ENCODE measurements at regions not wholly inside any gene's neighbourhood (a gene's known extent, or its start where the extent isn't known, plus 50 kb on each side); places are given as distances from the start of the nearest gene placed in this dataset.
"Not testable (repeated sequence)": the region's sequence is repeated elsewhere in the genome, so short reads cannot be mapped to it uniquely, and the experiment has no call there.

- no peak for DNase-seq
These were observed 346.9 kb upstream of the PSMD7 start for GRCh38 chr16:73949574-73950320.

- DNase-seq = no peak
These were observed 351.0 kb upstream of the PSMD7 start for GRCh38 chr16:73945631-73946030.

DNA sequence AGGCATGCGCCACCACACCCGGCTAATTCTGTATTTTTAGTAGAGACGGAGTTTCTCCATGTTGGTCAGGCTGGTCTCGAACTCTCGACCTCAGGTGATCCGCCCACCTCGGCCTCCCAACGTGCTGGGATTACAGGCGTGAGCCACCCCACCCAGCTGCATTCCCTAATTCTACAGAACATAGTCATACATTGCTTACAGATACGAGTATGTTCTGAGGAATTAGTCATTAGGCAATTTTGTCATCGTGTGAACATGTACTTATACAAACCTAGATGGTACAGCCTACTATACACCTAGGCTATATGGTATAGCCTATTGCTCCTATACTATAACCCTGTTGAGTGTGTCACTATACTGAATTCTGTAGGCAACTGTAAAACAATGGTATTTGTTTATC, 353.4 kb upstream of the PSMD7 start:
- not testable (repeated sequence) for DNase-seq

DNA sequence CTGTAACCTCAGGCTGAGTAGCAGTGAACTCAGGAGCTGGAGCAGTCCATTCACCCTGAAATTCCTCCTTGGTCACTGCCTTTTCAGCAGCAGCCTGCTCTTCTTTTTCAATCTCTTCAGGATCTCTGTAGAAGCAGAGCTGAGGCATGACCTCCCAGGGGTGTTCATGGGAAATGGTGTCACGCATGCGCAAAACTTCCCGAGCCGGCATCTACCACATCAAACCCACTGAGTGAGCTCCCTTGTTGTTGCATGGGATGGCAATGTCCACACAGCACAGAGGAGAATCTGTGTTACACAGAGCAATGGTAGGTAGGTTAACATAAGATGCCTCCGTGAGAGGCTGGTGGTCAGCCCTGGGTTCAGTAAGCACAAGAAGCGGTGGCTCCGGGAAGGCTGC, 355.8 kb upstream of the PSMD7 start:
- not testable (repeated sequence) for DNase-seq

DNA sequence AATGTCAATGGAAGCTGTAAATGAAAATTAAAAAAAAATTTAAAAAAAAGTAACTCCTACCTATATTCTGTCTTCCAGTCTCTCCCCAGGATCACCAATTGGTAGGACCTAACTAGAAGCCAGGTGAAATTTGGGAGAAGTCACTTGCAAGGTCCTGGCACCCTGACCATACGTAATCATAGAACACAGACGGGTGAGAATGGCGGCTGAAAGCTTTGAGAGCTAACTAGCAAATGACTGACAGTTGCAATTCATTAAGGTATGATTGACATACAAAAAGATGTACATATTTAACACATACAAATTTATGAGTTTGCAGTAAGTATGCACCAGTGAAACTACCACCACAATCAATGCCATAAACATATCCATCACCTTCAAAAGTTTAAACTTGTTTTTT, 372.7 kb upstream of the PSMD7 start:
- DNase-seq = no peak

DNA sequence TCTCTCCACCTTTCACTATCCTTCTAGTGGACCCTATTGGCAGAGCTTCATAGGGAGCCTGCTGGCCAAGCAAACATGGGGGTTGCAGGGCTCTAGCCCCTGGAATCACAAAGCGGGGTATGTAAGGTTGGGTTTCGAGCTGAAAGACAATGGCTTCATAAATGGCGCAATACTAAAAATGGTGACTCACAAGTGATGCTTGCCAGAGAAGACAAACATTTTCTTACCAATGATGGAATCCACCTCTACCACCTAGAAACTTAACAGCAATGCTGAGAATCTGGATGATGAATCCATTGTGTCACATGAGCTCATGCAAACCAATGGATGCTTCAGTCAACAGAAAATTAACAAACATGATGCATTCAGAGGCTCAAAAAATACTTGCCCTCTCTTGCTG, 375.3 kb upstream of the PSMD7 start:
- DNase-seq = no peak

DNA sequence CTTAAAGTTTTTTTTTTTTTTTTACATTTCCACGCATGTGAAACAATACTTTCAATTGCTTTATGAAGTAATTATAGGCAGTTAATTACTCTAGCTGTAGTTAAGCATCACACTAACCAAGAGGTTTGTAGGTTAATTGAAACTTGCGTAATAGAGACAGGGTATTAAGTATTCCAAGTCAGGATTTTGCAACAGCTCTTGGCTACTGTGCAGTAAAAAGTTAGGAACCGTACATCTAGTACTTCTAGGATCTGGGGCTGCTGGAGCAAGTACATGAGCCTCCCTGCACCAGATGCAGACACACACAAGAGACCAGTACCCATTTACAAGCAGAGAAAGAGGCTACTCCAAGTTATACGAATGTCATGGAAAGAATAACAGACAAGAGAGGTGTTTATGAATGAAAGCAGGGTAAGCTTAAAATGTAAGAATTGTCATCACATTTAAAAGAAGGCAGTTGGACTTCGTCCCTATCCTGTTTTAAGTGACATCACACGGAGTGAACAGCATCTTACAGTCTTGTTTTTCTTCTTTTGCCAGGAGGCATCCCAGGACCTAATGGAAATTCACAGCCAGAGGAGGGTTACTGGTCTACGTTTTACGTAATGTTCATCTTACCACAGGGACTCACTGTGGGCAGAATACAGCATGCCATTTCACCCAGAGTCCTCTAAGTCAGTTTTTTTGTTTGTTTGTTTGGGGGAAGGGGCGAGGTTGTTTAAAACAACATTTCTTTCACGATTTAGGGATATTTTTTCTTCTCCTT, 379.6 kb upstream of the PSMD7 start:
- no peak for DNase-seq

GRCh38 chr16:73915935-73916334, 380.7 kb upstream of the PSMD7 start:
- no peak for DNase-seq

- DNase-seq = no peak
These were observed 381.5 kb upstream of the PSMD7 start for GRCh38 chr16:73915140-73915539.

DNA sequence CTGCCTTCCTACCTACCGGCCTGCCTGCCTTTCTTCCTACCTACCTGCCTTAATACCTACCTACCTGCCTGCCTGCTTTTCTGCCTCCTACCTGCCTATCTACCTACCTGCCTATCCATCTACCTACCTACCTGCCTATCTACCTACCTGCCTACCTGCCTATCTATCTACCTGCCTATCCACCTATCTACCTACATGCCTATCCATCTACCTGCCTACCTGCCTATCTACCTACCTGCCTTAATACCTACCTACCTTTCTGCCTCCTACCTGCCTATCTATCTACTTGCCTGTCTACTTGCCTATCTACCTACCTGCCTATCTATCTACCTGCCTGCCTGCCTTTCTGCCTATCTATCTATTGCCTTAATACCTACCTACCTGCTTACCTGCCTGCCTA, 383.8 kb upstream of the PSMD7 start:
- DNase-seq = no peak

GRCh38 chr16:73912281-73912680, 384.3 kb upstream of the PSMD7 start:
- no peak for DNase-seq

DNA sequence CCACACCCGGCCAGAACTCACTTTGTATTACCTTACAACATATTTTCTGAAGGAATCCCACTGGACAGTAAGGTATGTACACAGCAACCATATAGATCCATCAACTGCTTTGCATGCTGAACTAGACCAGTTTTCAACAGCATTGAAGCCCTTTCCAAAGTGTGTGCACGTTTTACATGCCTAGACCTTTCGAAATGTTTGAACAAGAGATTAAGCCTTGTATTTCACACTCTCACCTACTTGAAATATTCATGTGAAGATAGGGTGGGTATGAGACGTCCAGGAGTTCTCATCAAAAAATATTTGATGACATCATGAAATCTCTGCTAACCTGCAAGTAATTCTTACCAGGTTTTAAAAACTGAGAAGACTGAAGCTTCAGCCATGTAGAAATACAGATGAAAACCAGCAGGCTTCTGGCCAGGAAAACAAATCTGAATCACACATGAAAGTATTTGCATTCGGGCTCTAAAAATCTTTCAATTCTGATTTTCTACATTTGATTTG, 387.0 kb upstream of the PSMD7 start:
- no peak for DNase-seq

DNA sequence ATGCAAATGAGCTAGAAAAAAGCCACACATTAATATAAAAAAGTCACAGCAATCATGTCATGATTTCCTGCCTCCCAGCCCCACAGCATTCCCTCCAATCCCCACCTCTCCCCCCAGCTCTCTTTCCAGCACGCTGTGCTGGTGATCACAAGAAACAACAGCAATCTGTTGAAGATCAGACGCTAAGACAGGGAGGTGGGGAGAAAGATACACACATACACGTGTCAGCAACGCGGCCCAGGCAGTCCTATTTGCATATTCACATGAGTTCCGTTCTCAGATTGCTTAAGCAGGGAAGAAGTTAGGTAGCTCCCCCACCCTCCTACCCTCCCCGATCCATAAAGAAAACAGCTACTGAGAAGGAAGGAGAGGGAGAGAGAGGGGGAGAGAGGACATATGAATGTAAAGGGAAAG, 405.5 kb upstream of the PSMD7 start:
- peak; percentile 10 for DNase-seq

DNA sequence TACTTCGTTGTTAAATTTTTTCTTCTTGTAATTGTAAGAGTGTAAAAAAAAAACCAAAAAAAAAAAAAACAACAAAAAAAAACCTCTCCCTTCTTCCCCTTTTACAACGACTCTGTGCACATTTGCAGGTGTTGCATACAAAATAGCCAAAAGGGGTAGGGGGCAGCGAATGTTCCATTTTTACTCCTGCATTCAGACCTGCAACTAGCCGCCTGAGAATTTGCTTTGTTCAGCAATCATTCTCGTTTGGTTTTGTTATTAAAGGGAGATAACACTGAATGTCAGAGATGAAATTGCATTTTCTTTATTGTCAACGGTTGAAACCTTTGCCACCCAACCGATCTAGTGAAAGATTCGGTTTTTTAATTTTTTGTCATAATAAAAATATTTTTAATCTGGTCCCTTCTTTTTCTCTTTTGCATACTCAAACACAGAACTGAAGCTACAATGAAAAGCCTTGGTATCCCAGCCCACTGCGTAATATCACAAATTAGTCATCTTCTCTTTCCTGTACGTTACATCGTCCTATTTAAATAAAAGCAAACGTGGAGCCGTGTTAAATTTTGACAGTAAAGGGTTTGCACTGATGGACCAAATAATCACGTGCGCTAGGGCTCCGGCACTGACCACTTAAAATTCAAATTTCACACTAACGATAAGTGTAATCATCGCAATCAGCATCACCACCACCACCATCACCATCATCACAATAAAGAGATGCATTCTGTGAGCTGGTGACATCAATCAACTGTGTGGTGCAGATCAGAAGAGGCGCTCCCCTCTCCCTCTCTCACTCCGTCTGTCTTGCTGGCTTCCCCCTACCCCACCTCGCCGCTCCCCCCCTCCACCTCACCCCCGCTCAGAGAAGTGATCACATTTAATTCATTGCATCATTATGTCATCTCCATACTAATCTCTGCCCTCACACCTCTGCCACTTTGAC, 406.2 kb upstream of the PSMD7 start:
- no peak for DNase-seq

- DNase-seq = no peak
These were observed 407.6 kb upstream of the PSMD7 start for GRCh38 chr16:73888840-73889490.

GRCh38 chr16:73887911-73888310, 408.7 kb upstream of the PSMD7 start:
- no peak for DNase-seq

GRCh38 chr16:73886426-73886825, 410.2 kb upstream of the PSMD7 start:
- DNase-seq = no peak

GRCh38 chr16:73885319-73885718, 411.3 kb upstream of the PSMD7 start:
- no peak for DNase-seq

GRCh38 chr16:73883841-73884240, 412.8 kb upstream of the PSMD7 start:
- DNase-seq = no peak

- DNase-seq = no peak
These were observed 413.5 kb upstream of the PSMD7 start for GRCh38 chr16:73883126-73883525.

DNA sequence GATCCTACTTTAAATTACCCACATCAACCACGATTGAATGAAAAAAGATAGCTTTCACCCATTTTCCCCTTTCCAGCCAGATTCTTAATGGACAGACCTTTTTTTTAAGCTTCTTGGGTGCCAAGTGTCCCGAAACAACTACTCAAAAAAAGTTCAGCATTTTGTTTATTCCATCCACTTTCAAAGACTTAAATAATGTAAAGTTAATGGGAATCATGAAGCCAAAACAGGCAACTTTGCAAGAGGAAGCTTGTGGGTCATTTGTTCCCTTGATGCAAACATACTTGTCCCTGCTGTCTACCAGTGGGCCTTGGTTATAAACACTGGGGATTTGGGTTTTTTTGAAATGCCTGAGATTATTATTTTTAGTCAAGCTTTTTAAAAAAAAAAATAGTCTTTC, 414.0 kb upstream of the PSMD7 start:
- no peak for DNase-seq

GRCh38 chr16:73882033-73882432, 414.6 kb upstream of the PSMD7 start:
- DNase-seq = no peak

GRCh38 chr16:73879621-73880020, 417.0 kb upstream of the PSMD7 start:
- DNase-seq = peak; percentile 0

Data from NCI-H69 (cell line).